ENCODE measurements at regions not wholly inside any gene's neighbourhood (a gene's known extent, or its start where the extent isn't known, plus 50 kb on each side); places are given as distances from the start of the nearest gene placed in this dataset.

GRCh38 chr14:40414386-40414785 is 982.2 kb upstream of the FBXO33 start:
- 39 to 62% methylated on average over 2 of the region's 2 CpGs for WGBS, 2 donors
- no peaks in the 10 kb centered on the region for H3K36me3 ChIP-seq
- no peaks in the 10 kb centered on the region for H3K4me1 ChIP-seq
- H3K27me3 ChIP-seq = no peaks in the 10 kb centered on the region
- peaks cover 0 to 3% (median 0%) of the 10 kb centered on the region in 4 donors for H3K9me3 ChIP-seq
- intact Hi-C loops (cut with DNase I) = no loop called here
- no peak overlapping the region for H3K27ac ChIP-seq
- TF ChIP-seq CTCF (IDR thresholded peaks at IDR 0.05) (no peak), POLR2A (IDR thresholded peaks at IDR 0.05) (no peak), EP300 (IDR thresholded peaks at IDR 0.05) (no peak), POLR2AphosphoS5 (IDR thresholded peaks at IDR 0.05) (no peak)
- no peak overlapping the region for H3K4me3 ChIP-seq
- DNase-seq = no peak

GRCh38 chr14:40413136-40413535 is 980.9 kb upstream of the FBXO33 start:
- H3K36me3 ChIP-seq = no peaks in the 10 kb centered on the region
- peaks cover 0 to 3% (median 0%) of the 10 kb centered on the region in 4 donors for H3K9me3 ChIP-seq
- no peak for DNase-seq
- no peaks in the 10 kb centered on the region for H3K4me1 ChIP-seq
- no peaks in the 10 kb centered on the region for H3K27me3 ChIP-seq
- intact Hi-C loops (cut with DNase I) = no loop called here
- TF ChIP-seq POLR2AphosphoS5 (IDR thresholded peaks at IDR 0.05) = no peak
- no peak for TF ChIP-seq CTCF (IDR thresholded peaks at IDR 0.05)
- no peak for TF ChIP-seq EP300 (IDR thresholded peaks at IDR 0.05)
- no peak for TF ChIP-seq POLR2A (IDR thresholded peaks at IDR 0.05)
- 48 to 73% methylated on average over 4 of the region's 4 CpGs for WGBS, 2 donors
- H3K27ac ChIP-seq = no peak overlapping the region
- no peak overlapping the region for H3K4me3 ChIP-seq

- no peak for DNase-seq
- H3K36me3 ChIP-seq = no peaks in the 10 kb centered on the region
- no peaks in the 10 kb centered on the region for H3K4me1 ChIP-seq
- H3K27me3 ChIP-seq = no peaks in the 10 kb centered on the region
- TF ChIP-seq EP300 (IDR thresholded peaks at IDR 0.05) (no peak), POLR2A (IDR thresholded peaks at IDR 0.05) (no peak), POLR2AphosphoS5 (IDR thresholded peaks at IDR 0.05) (no peak), CTCF (IDR thresholded peaks at IDR 0.05) (no peak)
- peaks cover 0 to 6% (median 0%) of the 10 kb centered on the region in 4 donors for H3K9me3 ChIP-seq
- H3K4me3 ChIP-seq = no peak overlapping the region
- intact Hi-C loops (cut with DNase I) = no loop called here
- H3K27ac ChIP-seq = no peak overlapping the region
Measured at GRCh38 chr14:40410708-40411107, 978.5 kb upstream of the FBXO33 start.

- Histone ChIP-seq H3K36me3 (no peaks in the 10 kb centered on the region), H3K4me3 (no peak overlapping the region), H3K27me3 (no peaks in the 10 kb centered on the region), H3K9me3 (peaks cover 0 to 3% (median 0%) of the 10 kb centered on the region in 4 donors), H3K4me1 (no peaks in the 10 kb centered on the region), H3K27ac (no peak overlapping the region)
- TF ChIP-seq POLR2A (IDR thresholded peaks at IDR 0.05) (no peak), EP300 (IDR thresholded peaks at IDR 0.05) (no peak), CTCF (IDR thresholded peaks at IDR 0.05) (no peak), POLR2AphosphoS5 (IDR thresholded peaks at IDR 0.05) (no peak)
- no peak for DNase-seq
- intact Hi-C loops (cut with DNase I) = no loop called here
Measured at GRCh38 chr14:40402957-40403356, 970.7 kb upstream of the FBXO33 start.

- intact Hi-C loops (cut with DNase I) = no loop called here
- Histone ChIP-seq H3K27ac (no peak overlapping the region), H3K4me3 (no peak overlapping the region), H3K4me1 (no peaks in the 10 kb centered on the region), H3K9me3 (no peaks in the 10 kb centered on the region), H3K27me3 (no peaks in the 10 kb centered on the region), H3K36me3 (no peaks in the 10 kb centered on the region)
- no peak for DNase-seq
- 75 to 82% methylated on average over 2 of the region's 2 CpGs for WGBS, 2 donors
- TF ChIP-seq EP300 (IDR thresholded peaks at IDR 0.05) (no peak), CTCF (IDR thresholded peaks at IDR 0.05) (no peak), POLR2A (IDR thresholded peaks at IDR 0.05) (no peak), POLR2AphosphoS5 (IDR thresholded peaks at IDR 0.05) (no peak)
Measured at GRCh38 chr14:40398981-40399380, 966.7 kb upstream of the FBXO33 start.
